B cell (primary cell): ENCODE measurements at regions not wholly inside any gene's neighbourhood (a gene's known extent, or its start where the extent isn't known, plus 50 kb on each side); places are given as distances from the start of the nearest gene placed in this dataset.

Experiments
- ATAC-seq: fragments of 200-7000 bp; cut with Tn5 transposase; one replicate; pipeline ENCODE4 v1.10.0; 2021; ENCODE audit warnings: low read depth, mild to moderate bottlenecking, moderate number of reproducible peaks, moderate library complexity
- CTCF ChIA-PET: fragments of 350-600 bp; sonication (Branson Sonifier 250); formaldehyde crosslinking; loops from one replicate; lab custom pipeline; 2021; ENCODE audit warnings: antibody characterized with exemption, inconsistent platforms; lab: Charles Lee
- POLR2A ChIA-PET: fragments of 350-600 bp; sonication (Branson Sonifier 250); formaldehyde crosslinking; loops from one replicate; lab custom pipeline; 2021; ENCODE audit warnings: antibody characterized with exemption; lab: Charles Lee
- DNase-seq: peaks from one replicate; pipeline ENCODE4 v3.0.0; 2013
- H2AFZ ChIP-seq: 2 replicates; pipeline ENCODE4 v1.6.1; 2012; ENCODE audit warnings: mild to moderate bottlenecking, low read depth, low read length; ENCODE audit not compliant: insufficient read depth, poor library complexity, severe bottlenecking
- H3K27ac ChIP-seq, 2 donors: 1 replicate in 1 of 2; 2 replicates in 1 of 2; pipeline ENCODE4 v1.5.1; 2012 to 2013; ENCODE audit warnings: low read length in 2 of 2, mild to moderate bottlenecking in 2 of 2, moderate library complexity in 1 of 2
- H3K27me3 ChIP-seq, 4 experiments: fragments of 200-600 bp in 1 of 4; sonication (generic) in 1 of 4; replicated peaks in 1 of 4; 1 replicate in 2 of 4; 2 replicates in 2 of 4; pipeline versions ENCODE4 v1.6.1 to v1.7.0; 2013 to 2016; ENCODE audit warnings: low read length in 3 of 4, mild to moderate bottlenecking in 2 of 4, mixed read lengths in 1 of 4, moderate library complexity in 1 of 4; ENCODE audit not compliant: insufficient read depth in 4 of 4, control insufficient read depth in 3 of 4; ENCODE audit errors: control extremely low read depth in 1 of 4
- H3K36me3 ChIP-seq, 2 experiments: replicated peaks in 1 of 2; 1 replicate in 1 of 2; 2 replicates in 1 of 2; pipeline versions ENCODE4 v1.6.1 to v1.7.1; 2013; ENCODE audit warnings: low read length in 1 of 2; ENCODE audit not compliant: insufficient read depth in 2 of 2, control insufficient read depth in 1 of 2; ENCODE audit errors: control extremely low read depth in 1 of 2, extremely low read depth in 1 of 2
- H3K4me1 ChIP-seq, 2 donors: fragments of 200-600 bp in 1 of 2; sonication (generic) in 1 of 2; 1 replicate in 1 of 2; 2 replicates in 1 of 2; pipeline versions ENCODE4 v1.5.1 to v1.6.1; 2013 to 2017; ENCODE audit warnings: low read length in 2 of 2; ENCODE audit not compliant: control insufficient read depth in 2 of 2, insufficient read depth in 2 of 2
- H3K4me2 ChIP-seq: replicated peaks from 2 replicates; pipeline ENCODE3; 2012; ENCODE audit warnings: mild to moderate bottlenecking, low read depth, low read length; ENCODE audit not compliant: poor library complexity, severe bottlenecking
- H3K4me3 ChIP-seq, 5 experiments: fragments of 200-600 bp in 1 of 5; sonication (generic) in 1 of 5; 1 replicate in 3 of 5; 2 replicates in 2 of 5; pipeline versions ENCODE4 v1.5.1 to v1.7.0; 2011 to 2016; ENCODE audit warnings: low read length in 4 of 5, mild to moderate bottlenecking in 4 of 5, low read depth in 2 of 5, control low read depth in 1 of 5, moderate library complexity in 1 of 5; ENCODE audit not compliant: insufficient read depth in 1 of 5; ENCODE audit errors: control extremely low read depth in 1 of 5, extremely low read depth in 1 of 5
- H3K79me2 ChIP-seq: fragments of 200-600 bp; sonication (generic); one replicate; pipeline ENCODE4 v1.6.0; 2016; ENCODE audit warnings: low read length; ENCODE audit not compliant: control insufficient read depth, insufficient read depth
- H3K9ac ChIP-seq: fragments of 200-600 bp; sonication (generic); 2 replicates; pipeline ENCODE4 v1.6.1; 2017; ENCODE audit warnings: mild to moderate bottlenecking, low read length, moderate library complexity
- H3K9me3 ChIP-seq, 3 donors: one replicate each; pipeline versions ENCODE4 v1.6.1 to v1.7.1; 2013; ENCODE audit warnings: low read length in 2 of 3; ENCODE audit not compliant: control insufficient read depth in 2 of 3, insufficient read depth in 1 of 3; ENCODE audit errors: control extremely low read depth in 1 of 3
- H4K20me1 ChIP-seq: 2 replicates; pipeline ENCODE4 v1.6.0; 2012; ENCODE audit warnings: mild to moderate bottlenecking, low read length; ENCODE audit not compliant: insufficient read depth, control insufficient read depth, poor library complexity, severe bottlenecking
- H3K27ac Mint-ChIP-seq: one replicate; pipeline ENCODE4 v1.8.0; 2021; ENCODE audit warnings: mixed read lengths
- H3K27me3 Mint-ChIP-seq: one replicate; pipeline ENCODE4 v1.8.0; 2021; ENCODE audit warnings: mixed read lengths
- H3K4me1 Mint-ChIP-seq: one replicate; pipeline ENCODE4 v1.8.0; 2021; ENCODE audit warnings: mixed read lengths
- H3K4me3 Mint-ChIP-seq: one replicate; pipeline ENCODE4 v1.8.0; 2021; ENCODE audit warnings: mixed read lengths
- H3K9me3 Mint-ChIP-seq: one replicate; pipeline ENCODE4 v1.8.0; 2022; ENCODE audit warnings: mixed read lengths; ENCODE audit not compliant: insufficient read depth
- EZH2 ChIP-seq: IDR thresholded peaks from 2 replicates; pipeline ENCODE4 v1.6.1; 2012; ENCODE audit warnings: borderline replicate concordance, low read depth, mild to moderate bottlenecking, moderate library complexity, low read length; ENCODE audit not compliant: insufficient read depth, poor library complexity, severe bottlenecking
- WGBS: methylation state at CpG from one replicate; pipeline ENCODE4 v1.1.5; 2013; ENCODE audit warnings: missing lambda C conversion rate; ENCODE audit not compliant: insufficient coverage; 5-methylcytosine and 5-hydroxymethylcytosine counted together
- intact Hi-C: fragments of 100-400 bp; cut with micrococcal nuclease; formaldehyde crosslinking; loops from one replicate; pipeline ENCODE4 v1.10.0; 2022
- TF ChIP-seq, protein P1 (sequence below): fragments of 200-600 bp; IDR thresholded peaks from one replicate; pipeline ENCODE4 v1.8.0; 2022; ENCODE audit warnings: antibody characterized with exemption, mild to moderate bottlenecking

DNA sequence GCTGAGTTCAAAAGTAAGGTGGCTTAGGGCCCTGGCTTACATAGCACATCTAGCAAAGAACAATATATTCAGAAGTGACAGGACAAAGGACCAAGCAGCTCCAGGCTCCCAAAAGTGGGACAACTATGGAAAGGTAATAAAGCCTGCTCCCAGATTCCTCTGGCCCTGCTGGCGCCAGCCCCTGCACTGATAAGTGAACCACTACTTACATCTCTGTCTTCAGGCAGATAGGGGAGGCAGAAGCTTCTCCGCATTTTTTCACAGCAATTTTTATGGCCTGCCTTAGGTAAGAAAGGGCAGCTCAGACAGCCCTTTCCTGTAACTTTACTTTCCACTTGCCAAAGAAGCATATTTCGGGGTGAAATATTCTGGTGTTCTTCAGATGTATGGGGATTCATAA, 83.9 kb downstream of the MTNR1A start:
- no peak overlapping the region for H3K4me3 ChIP-seq
- intact Hi-C loops: no loop called here
- DNase-seq (no peak), ATAC-seq (no peak)
- 86% methylated on average over 1 of the region's 3 CpGs for WGBS
- no peaks in the 10 kb centered on the region for H3K79me2 ChIP-seq
- H3K36me3 ChIP-seq: no peaks in the 10 kb centered on the region
- no peaks in the 10 kb centered on the region for H3K9me3 ChIP-seq
- Mint-ChIP-seq H3K4me3 (no peak overlapping the region), H3K9me3 (no peaks in the 10 kb centered on the region), H3K4me1 (no peaks in the 10 kb centered on the region), H3K27me3 (no peaks in the 10 kb centered on the region), H3K27ac (no peak overlapping the region)
- POLR2A ChIA-PET: no interaction called here
- CTCF ChIA-PET: no interaction called here
- H3K4me2 ChIP-seq: no peak overlapping the region
- TF ChIP-seq EZH2: no peak
- TF ChIP-seq, protein P1, sequence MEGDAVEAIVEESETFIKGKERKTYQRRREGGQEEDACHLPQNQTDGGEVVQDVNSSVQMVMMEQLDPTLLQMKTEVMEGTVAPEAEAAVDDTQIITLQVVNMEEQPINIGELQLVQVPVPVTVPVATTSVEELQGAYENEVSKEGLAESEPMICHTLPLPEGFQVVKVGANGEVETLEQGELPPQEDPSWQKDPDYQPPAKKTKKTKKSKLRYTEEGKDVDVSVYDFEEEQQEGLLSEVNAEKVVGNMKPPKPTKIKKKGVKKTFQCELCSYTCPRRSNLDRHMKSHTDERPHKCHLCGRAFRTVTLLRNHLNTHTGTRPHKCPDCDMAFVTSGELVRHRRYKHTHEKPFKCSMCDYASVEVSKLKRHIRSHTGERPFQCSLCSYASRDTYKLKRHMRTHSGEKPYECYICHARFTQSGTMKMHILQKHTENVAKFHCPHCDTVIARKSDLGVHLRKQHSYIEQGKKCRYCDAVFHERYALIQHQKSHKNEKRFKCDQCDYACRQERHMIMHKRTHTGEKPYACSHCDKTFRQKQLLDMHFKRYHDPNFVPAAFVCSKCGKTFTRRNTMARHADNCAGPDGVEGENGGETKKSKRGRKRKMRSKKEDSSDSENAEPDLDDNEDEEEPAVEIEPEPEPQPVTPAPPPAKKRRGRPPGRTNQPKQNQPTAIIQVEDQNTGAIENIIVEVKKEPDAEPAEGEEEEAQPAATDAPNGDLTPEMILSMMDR: no peak
- H3K27me3 ChIP-seq: no peaks in the 10 kb centered on the region
- H3K9ac ChIP-seq: no peak overlapping the region
- H3K4me1 ChIP-seq: no peaks in the 10 kb centered on the region
- H2AFZ ChIP-seq: no peak overlapping the region
- H3K27ac ChIP-seq: no peak overlapping the region
- no peaks in the 10 kb centered on the region for H4K20me1 ChIP-seq

DNA sequence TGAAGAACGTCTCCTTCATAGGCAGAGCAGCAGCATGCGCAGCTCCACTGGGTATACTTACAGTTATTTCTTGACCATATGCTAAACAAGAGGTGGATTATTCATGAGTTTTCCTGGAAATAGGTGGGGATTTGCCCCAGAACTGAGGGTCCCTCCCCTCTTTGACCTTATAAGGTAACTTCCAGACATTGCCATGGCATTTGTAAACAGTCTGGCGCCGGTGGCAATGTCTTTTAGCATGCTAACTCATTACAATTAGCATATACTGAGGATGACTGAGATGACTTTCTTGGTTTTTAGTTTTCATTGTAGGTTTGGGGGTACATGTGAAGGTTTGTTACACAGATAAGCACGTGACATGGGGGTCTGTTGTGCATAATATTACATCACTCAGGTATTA, 97.3 kb downstream of the MTNR1A start:
- WGBS: no CpG with 5 or more reads among the region's 5 CpGs
- POLR2A ChIA-PET: no interaction called here
- Histone ChIP-seq H2AFZ (no peak overlapping the region), H3K79me2 (no peaks in the 10 kb centered on the region), H3K4me2 (no peak overlapping the region), H3K9me3 (peaks cover 0 to 8% (median 0%) of the 10 kb centered on the region in 3 donors), H4K20me1 (no peaks in the 10 kb centered on the region), H3K27me3 (no peaks in the 10 kb centered on the region), H3K9ac (no peak overlapping the region), H3K4me1 (no peaks in the 10 kb centered on the region), H3K27ac (no peak overlapping the region), H3K4me3 (no peak overlapping the region), H3K36me3 (no peaks in the 10 kb centered on the region)
- H3K27me3 Mint-ChIP-seq: no peaks in the 10 kb centered on the region
- no peak for DNase-seq
- H3K4me3 Mint-ChIP-seq: no peak overlapping the region
- CTCF ChIA-PET: no interaction called here
- H3K4me1 Mint-ChIP-seq: no peaks in the 10 kb centered on the region
- intact Hi-C loops: no loop called here
- H3K27ac Mint-ChIP-seq: no peak overlapping the region
- no peak for ATAC-seq
- TF ChIP-seq EZH2: no peak
- TF ChIP-seq, protein P1: no peak
- H3K9me3 Mint-ChIP-seq: peaks cover 5% of the 10 kb centered on the region
